ENCODE measurements at regions not wholly inside any gene's neighbourhood (a gene's known extent, or its start where the extent isn't known, plus 50 kb on each side); places are given as distances from the start of the nearest gene placed in this dataset.

DNA sequence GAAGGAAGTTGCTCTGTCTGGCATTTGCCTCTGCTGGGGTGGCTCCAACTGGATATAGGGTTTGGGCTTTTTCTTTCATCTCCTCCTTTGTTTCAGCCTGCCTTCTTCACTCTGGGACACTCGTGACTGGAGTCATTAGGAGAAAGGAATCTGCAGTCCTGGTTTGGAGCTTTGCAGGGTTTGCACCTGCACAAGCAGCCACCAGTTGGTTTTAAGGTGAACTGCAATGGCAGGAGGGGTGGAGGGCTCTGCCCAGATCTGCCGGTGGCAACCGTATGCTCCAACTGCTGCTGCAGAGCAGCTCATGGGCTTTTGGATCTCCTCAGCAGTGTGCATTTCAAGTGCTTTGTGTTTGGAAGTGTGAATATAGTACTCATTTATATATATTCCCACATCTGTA lies 131.3 kb upstream of the MGAT5 start:
- TF ChIP-seq RARB (CRISPR knock-in tag; IDR thresholded peaks at IDR 0.05), result no peak
- TF ChIP-seq OSR1 (CRISPR knock-in tag; IDR thresholded peaks at IDR 0.05), result no peak
- TF ChIP-seq SNAI2 (CRISPR knock-in tag; IDR thresholded peaks at IDR 0.05), result no peak
- TF ChIP-seq ZFP30 (CRISPR knock-in tag; IDR thresholded peaks at IDR 0.05), result no peak
- no peak for TF ChIP-seq PATZ1 (CRISPR knock-in tag; IDR thresholded peaks at IDR 0.05; ENCODE audit: borderline replicate concordance)
- TF ChIP-seq, protein P1, sequence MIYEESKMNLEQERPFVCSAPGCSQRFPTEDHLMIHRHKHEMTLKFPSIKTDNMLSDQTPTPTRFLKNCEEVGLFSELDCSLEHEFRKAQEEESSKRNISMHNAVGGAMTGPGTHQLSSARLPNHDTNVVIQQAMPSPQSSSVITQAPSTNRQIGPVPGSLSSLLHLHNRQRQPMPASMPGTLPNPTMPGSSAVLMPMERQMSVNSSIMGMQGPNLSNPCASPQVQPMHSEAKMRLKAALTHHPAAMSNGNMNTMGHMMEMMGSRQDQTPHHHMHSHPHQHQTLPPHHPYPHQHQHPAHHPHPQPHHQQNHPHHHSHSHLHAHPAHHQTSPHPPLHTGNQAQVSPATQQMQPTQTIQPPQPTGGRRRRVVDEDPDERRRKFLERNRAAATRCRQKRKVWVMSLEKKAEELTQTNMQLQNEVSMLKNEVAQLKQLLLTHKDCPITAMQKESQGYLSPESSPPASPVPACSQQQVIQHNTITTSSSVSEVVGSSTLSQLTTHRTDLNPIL (CRISPR knock-in tag; IDR thresholded peaks at IDR 0.05; ENCODE audit: low read depth), result no peak
- TF ChIP-seq ZNF8 (CRISPR knock-in tag; IDR thresholded peaks at IDR 0.05), result no peak

All from SK-N-SH treated with all-trans-retinoic acid at 6 μM for 48 hours (cell line).